KMS-11 (cell line): ENCODE measurements at regions not wholly inside any gene's neighbourhood (a gene's known extent, or its start where the extent isn't known, plus 50 kb on each side); places are given as distances from the start of the nearest gene placed in this dataset.

ENCODE experiments used
- H2AFZ ChIP-seq: fragments of 200-600 bp; sonication (generic); 2 replicates; pipeline ENCODE4 v1.6.1; 2016; ENCODE audit warnings: antibody characterized with exemption, mixed run types, low read depth
- H3K27ac ChIP-seq: fragments of 200-600 bp; sonication (generic); 2 replicates; pipeline ENCODE4 v1.6.1; 2016; ENCODE audit warnings: mild to moderate bottlenecking, mixed run types
- H3K27me3 ChIP-seq: fragments of 200-600 bp; sonication (generic); 2 replicates; pipeline ENCODE4 v1.6.1; 2017; ENCODE audit warnings: mild to moderate bottlenecking, low read depth, mixed run types, moderate library complexity; ENCODE audit not compliant: insufficient read depth
- H3K36me3 ChIP-seq: fragments of 200-600 bp; sonication (generic); 2 replicates; pipeline ENCODE4 v1.6.1; 2017; ENCODE audit warnings: mild to moderate bottlenecking, mixed run types; ENCODE audit not compliant: insufficient read depth
- H3K4me1 ChIP-seq: fragments of 200-600 bp; sonication (generic); 2 replicates; pipeline ENCODE4 v1.6.1; 2016; ENCODE audit warnings: mild to moderate bottlenecking, low read depth, mixed run types; ENCODE audit not compliant: poor library complexity, severe bottlenecking
- H3K4me2 ChIP-seq: fragments of 200-600 bp; sonication (generic); 2 replicates; pipeline ENCODE4 v1.7.0; 2016; ENCODE audit warnings: mild to moderate bottlenecking, mixed run types
- H3K4me3 ChIP-seq: fragments of 200-600 bp; sonication (generic); IDR thresholded peaks from 2 replicates; pipeline ENCODE4 v1.6.1; 2017; ENCODE audit warnings: low read depth, low read length, mixed read lengths; ENCODE audit not compliant: insufficient read depth
- H3K79me2 ChIP-seq: fragments of 200-600 bp; sonication (generic); 2 replicates; pipeline ENCODE4 v1.6.1; 2016; ENCODE audit warnings: low read depth, mixed run types; ENCODE audit not compliant: insufficient read depth
- H3K9ac ChIP-seq: fragments of 200-600 bp; sonication (generic); 2 replicates; pipeline ENCODE4 v1.6.1; 2016; ENCODE audit warnings: mild to moderate bottlenecking, mixed run types
- H4K20me1 ChIP-seq: fragments of 200-600 bp; sonication (generic); 2 replicates; pipeline ENCODE4 v1.6.1; 2016; ENCODE audit warnings: mild to moderate bottlenecking, mixed run types; ENCODE audit not compliant: insufficient read depth
- TF ChIP-seq, protein P1 (sequence below): fragments of 200-600 bp; sonication (generic); conservative IDR thresholded peaks from 2 replicates; pipeline ENCODE4 v1.6.1; 2017; ENCODE audit warnings: low read depth, mild to moderate bottlenecking, antibody characterized with exemption, low read length, moderate library complexity, mixed read lengths

DNA sequence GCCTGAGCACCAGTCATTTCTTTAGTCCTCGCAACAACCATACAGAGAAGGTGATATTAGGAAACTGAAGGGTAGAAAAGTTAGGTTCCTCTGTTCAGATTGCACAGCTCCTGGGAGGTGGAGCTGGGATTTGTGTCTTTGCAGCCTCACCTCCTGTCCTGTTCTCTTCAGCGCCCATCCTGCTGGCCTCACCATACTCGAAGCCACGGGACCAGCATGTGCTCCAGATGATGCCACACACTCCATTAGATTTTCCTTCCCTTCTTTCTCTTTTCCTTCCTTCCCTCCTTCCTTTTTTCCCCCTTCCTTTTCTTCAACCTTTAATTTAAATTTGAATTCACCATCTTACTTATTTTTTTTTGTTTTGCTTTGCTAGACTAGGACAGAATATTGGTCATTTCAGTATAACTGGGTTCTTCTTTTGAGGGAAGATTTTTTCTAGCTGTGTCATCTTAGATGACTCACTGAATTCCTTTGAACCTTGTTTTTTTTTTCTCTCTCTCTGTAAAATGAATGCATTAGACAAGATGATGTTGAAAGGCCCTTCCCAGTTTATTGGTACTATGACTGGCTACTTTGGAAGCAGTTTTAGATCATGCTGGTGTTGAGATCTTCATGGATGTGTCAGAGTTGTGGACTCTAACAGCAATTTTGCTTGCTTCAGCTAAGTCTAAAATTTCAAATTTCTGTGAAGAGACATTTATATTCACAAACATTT lies 662.5 kb upstream of the TENM4 start:
- Histone ChIP-seq H3K4me1 (no peaks in the 10 kb centered on the region), H3K27me3 (no peaks in the 10 kb centered on the region), H3K4me3 (no peak overlapping the region), H3K79me2 (no peaks in the 10 kb centered on the region), H3K36me3 (no peaks in the 10 kb centered on the region), H2AFZ (no peak overlapping the region), H3K4me2 (no peak overlapping the region), H3K27ac (no peak overlapping the region), H4K20me1 (no peaks in the 10 kb centered on the region), H3K9ac (no peak overlapping the region)
- TF ChIP-seq, protein P1, sequence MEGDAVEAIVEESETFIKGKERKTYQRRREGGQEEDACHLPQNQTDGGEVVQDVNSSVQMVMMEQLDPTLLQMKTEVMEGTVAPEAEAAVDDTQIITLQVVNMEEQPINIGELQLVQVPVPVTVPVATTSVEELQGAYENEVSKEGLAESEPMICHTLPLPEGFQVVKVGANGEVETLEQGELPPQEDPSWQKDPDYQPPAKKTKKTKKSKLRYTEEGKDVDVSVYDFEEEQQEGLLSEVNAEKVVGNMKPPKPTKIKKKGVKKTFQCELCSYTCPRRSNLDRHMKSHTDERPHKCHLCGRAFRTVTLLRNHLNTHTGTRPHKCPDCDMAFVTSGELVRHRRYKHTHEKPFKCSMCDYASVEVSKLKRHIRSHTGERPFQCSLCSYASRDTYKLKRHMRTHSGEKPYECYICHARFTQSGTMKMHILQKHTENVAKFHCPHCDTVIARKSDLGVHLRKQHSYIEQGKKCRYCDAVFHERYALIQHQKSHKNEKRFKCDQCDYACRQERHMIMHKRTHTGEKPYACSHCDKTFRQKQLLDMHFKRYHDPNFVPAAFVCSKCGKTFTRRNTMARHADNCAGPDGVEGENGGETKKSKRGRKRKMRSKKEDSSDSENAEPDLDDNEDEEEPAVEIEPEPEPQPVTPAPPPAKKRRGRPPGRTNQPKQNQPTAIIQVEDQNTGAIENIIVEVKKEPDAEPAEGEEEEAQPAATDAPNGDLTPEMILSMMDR: no peak

DNA sequence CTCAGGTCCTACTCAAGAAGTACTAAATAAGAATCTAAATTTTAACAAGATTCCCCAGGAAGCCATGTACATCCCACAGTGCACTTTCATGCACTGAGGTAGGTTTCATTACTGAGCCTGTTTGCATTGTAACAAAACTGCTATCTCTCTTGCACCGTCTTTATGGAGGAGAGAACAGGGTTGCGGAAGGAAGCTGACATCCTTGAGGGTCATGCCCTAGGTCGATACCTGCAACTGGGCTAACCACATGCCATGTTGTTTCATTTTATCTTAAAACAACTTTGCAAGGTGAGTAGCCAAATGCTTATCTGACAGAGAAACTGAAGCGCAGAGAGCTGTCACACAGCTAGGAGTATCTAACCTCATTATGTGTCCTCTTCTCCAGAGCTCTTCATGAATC lies 656.3 kb upstream of the TENM4 start:
- Histone ChIP-seq H3K79me2 (no peaks in the 10 kb centered on the region), H2AFZ (no peak overlapping the region), H3K27ac (no peak overlapping the region), H3K4me3 (no peak overlapping the region), H3K4me1 (no peaks in the 10 kb centered on the region), H4K20me1 (no peaks in the 10 kb centered on the region), H3K4me2 (no peak overlapping the region), H3K36me3 (no peaks in the 10 kb centered on the region), H3K9ac (no peak overlapping the region), H3K27me3 (no peaks in the 10 kb centered on the region)
- TF ChIP-seq, protein P1: no peak

DNA sequence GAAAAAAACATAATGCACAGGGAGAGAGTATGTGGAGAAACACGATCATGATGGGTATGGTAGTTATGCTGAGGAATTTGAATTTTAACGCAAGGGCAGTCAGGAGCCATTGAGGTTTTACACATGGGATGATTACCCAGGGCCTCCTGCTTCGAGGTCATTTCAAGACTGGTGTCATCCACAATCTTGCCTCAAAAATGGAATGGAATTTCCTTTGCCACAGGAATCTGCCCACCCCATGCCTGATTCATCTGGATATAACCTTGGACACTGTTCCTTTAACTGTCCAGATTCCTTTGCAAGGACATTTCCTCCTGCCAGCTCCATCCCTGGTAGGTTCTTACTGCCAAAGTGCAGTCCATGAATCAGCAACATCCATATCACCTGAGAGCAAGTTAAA lies 655.9 kb upstream of the TENM4 start:
- Histone ChIP-seq H3K4me2 (no peak overlapping the region), H2AFZ (no peak overlapping the region), H3K79me2 (no peaks in the 10 kb centered on the region), H3K27me3 (no peaks in the 10 kb centered on the region), H3K9ac (no peak overlapping the region), H4K20me1 (no peaks in the 10 kb centered on the region), H3K4me3 (no peak overlapping the region), H3K36me3 (no peaks in the 10 kb centered on the region), H3K4me1 (no peaks in the 10 kb centered on the region), H3K27ac (no peak overlapping the region)
- TF ChIP-seq, protein P1: no peak

DNA sequence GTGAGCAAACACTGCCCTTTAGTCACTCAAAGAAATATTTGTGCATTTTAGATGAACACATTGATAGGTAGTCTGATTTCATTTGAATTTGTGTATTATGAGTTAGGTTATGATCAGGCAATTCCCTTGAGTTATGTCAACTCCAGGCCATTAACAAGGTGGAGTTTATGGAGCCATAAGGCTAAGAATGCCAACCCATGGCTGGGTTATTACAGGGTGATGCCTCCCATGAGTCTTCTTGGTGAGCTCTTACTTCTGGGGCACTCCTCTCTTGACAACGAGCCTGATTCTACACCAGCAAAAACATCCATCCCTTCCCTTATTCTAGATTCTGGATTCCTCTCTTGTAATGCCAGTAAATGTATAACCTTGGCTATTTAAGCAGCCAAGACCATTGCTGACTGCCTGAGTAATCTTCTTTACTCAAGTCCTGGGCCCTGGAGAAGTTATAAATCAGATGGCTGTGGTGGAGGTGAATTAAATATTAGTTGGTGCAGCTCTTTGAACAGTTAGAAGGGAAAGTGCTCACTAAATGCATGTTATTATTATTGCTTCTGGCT lies 645.7 kb upstream of the TENM4 start:
- Histone ChIP-seq H2AFZ (no peak overlapping the region), H3K79me2 (no peaks in the 10 kb centered on the region), H3K27ac (no peak overlapping the region), H4K20me1 (no peaks in the 10 kb centered on the region), H3K4me1 (no peaks in the 10 kb centered on the region), H3K27me3 (no peaks in the 10 kb centered on the region), H3K36me3 (no peaks in the 10 kb centered on the region), H3K4me3 (no peak overlapping the region), H3K9ac (no peak overlapping the region), H3K4me2 (no peak overlapping the region)
- TF ChIP-seq, protein P1: no peak
